ENCODE measurements at regions not wholly inside any gene's neighbourhood (a gene's known extent, or its start where the extent isn't known, plus 50 kb on each side); places are given as distances from the start of the nearest gene placed in this dataset.

GRCh38 chr9:101968392-101968791 is 229.9 kb upstream of the GRIN3A start:
- Histone ChIP-seq H4K20me1 (ENCODE audit: insufficient read depth, low read length, poor library complexity, severe bottlenecking) (no peaks in the 10 kb centered on the region), H3K9me3 (ENCODE audit: insufficient read depth, low read depth, low read length) (no peaks in the 10 kb centered on the region), H3K36me3 (ENCODE audit: insufficient read depth, low read length) (no peaks in the 10 kb centered on the region), H3K9ac (ENCODE audit: low read depth, low read length, poor library complexity, severe bottlenecking) (no peak overlapping the region), H3K4me3 (ENCODE audit: low read length, poor library complexity, severe bottlenecking) (no peak overlapping the region), H2AFZ (ENCODE audit: low read length) (no peak overlapping the region), H3K4me1 (ENCODE audit: insufficient read depth, low read length, poor library complexity, severe bottlenecking) (no peaks in the 10 kb centered on the region), H3K79me2 (ENCODE audit: insufficient read depth, low read length) (no peaks in the 10 kb centered on the region), H3K4me2 (ENCODE audit: low read depth, low read length, poor library complexity, severe bottlenecking) (no peak overlapping the region), H3F3A (ENCODE audit: low read depth) (no peaks in the 10 kb centered on the region), H3K27me3 (ENCODE audit: insufficient read depth, low read length, poor library complexity, severe bottlenecking) (no peaks in the 10 kb centered on the region), H3K9me2 (replicated peaks; ENCODE audit: low read depth, low read length) (no peaks in the 10 kb centered on the region)
- TF ChIP-seq EZH2phosphoT487 (IDR thresholded peaks at IDR 0.05; ENCODE audit: borderline replicate concordance) (no peak), CTCF (conservative IDR thresholded peaks at IDR 0.05; ENCODE audit: low read length) (no peak)

GRCh38 chr9:101966691-101967090 is 228.2 kb upstream of the GRIN3A start:
- TF ChIP-seq CTCF (conservative IDR thresholded peaks at IDR 0.05; ENCODE audit: low read length) = no peak
- TF ChIP-seq EZH2phosphoT487 (IDR thresholded peaks at IDR 0.05; ENCODE audit: borderline replicate concordance) = no peak
- Histone ChIP-seq H3K9me3 (ENCODE audit: insufficient read depth, low read depth, low read length) (no peaks in the 10 kb centered on the region), H3F3A (ENCODE audit: low read depth) (no peaks in the 10 kb centered on the region), H3K4me1 (ENCODE audit: insufficient read depth, low read length, poor library complexity, severe bottlenecking) (no peaks in the 10 kb centered on the region), H3K27me3 (ENCODE audit: insufficient read depth, low read length, poor library complexity, severe bottlenecking) (no peaks in the 10 kb centered on the region), H3K79me2 (ENCODE audit: insufficient read depth, low read length) (no peaks in the 10 kb centered on the region), H3K36me3 (ENCODE audit: insufficient read depth, low read length) (no peaks in the 10 kb centered on the region), H4K20me1 (ENCODE audit: insufficient read depth, low read length, poor library complexity, severe bottlenecking) (no peaks in the 10 kb centered on the region), H2AFZ (ENCODE audit: low read length) (peak overlapping the region; percentile 20; the same call in 1 of the 2 replicates), H3K4me2 (ENCODE audit: low read depth, low read length, poor library complexity, severe bottlenecking) (no peak overlapping the region), H3K9me2 (replicated peaks; ENCODE audit: low read depth, low read length) (no peaks in the 10 kb centered on the region), H3K9ac (ENCODE audit: low read depth, low read length, poor library complexity, severe bottlenecking) (no peak overlapping the region), H3K4me3 (ENCODE audit: low read length, poor library complexity, severe bottlenecking) (no peak overlapping the region)

GRCh38 chr9:101957705-101958104 is 219.3 kb upstream of the GRIN3A start:
- Histone ChIP-seq H3K9ac (ENCODE audit: low read depth, low read length, poor library complexity, severe bottlenecking) (no peak overlapping the region), H3K27me3 (ENCODE audit: insufficient read depth, low read length, poor library complexity, severe bottlenecking) (no peaks in the 10 kb centered on the region), H3K4me3 (ENCODE audit: low read length, poor library complexity, severe bottlenecking) (no peak overlapping the region)

More at GRCh38 chr9:101957705-101958104, 219.3 kb upstream of the GRIN3A start:
- Histone ChIP-seq H3K4me2 (ENCODE audit: low read depth, low read length, poor library complexity, severe bottlenecking) (no peak overlapping the region), H4K20me1 (ENCODE audit: insufficient read depth, low read length, poor library complexity, severe bottlenecking) (no peaks in the 10 kb centered on the region), H3K36me3 (ENCODE audit: insufficient read depth, low read length) (no peaks in the 10 kb centered on the region), H3K79me2 (ENCODE audit: insufficient read depth, low read length) (no peaks in the 10 kb centered on the region), H2AFZ (ENCODE audit: low read length) (no peak overlapping the region), H3K9me2 (replicated peaks; ENCODE audit: low read depth, low read length) (no peaks in the 10 kb centered on the region), H3K9me3 (ENCODE audit: insufficient read depth, low read depth, low read length) (no peaks in the 10 kb centered on the region), H3F3A (ENCODE audit: low read depth) (no peaks in the 10 kb centered on the region), H3K4me1 (ENCODE audit: insufficient read depth, low read length, poor library complexity, severe bottlenecking) (no peaks in the 10 kb centered on the region)
- TF ChIP-seq EZH2phosphoT487 (IDR thresholded peaks at IDR 0.05; ENCODE audit: borderline replicate concordance) (no peak), CTCF (conservative IDR thresholded peaks at IDR 0.05; ENCODE audit: low read length) (no peak)
